ENCODE measurements at regions not wholly inside any gene's neighbourhood (a gene's known extent, or its start where the extent isn't known, plus 50 kb on each side); places are given as distances from the start of the nearest gene placed in this dataset.

GRCh38 chr1:101618900-101619299 lies 377.8 kb downstream of the OLFM3 start:
- TF ChIP-seq PATZ1 (CRISPR knock-in tag; IDR thresholded peaks at IDR 0.05; ENCODE audit: borderline replicate concordance) (no peak), ESRRG (CRISPR knock-in tag; IDR thresholded peaks at IDR 0.05) (no peak), RARB (CRISPR knock-in tag; IDR thresholded peaks at IDR 0.05) (no peak), CREB5 (CRISPR knock-in tag; IDR thresholded peaks at IDR 0.05; ENCODE audit: low read depth) (no peak)
